ENCODE measurements at regions not wholly inside any gene's neighbourhood (a gene's known extent, or its start where the extent isn't known, plus 50 kb on each side); places are given as distances from the start of the nearest gene placed in this dataset.

GRCh38 chr4:42331040-42331439 lies 66.2 kb upstream of the SHISA3 start:
- Histone ChIP-seq H3K4me2 (ENCODE audit: insufficient read depth, insufficient read length, low read length) (no peak overlapping the region), H2BK120ac (ENCODE audit: low read depth, low read length, poor library complexity, severe bottlenecking) (no peak overlapping the region), H3K9ac (ENCODE audit: extremely low read depth, insufficient read length, low read length) (no peak overlapping the region), H2AFZ (ENCODE audit: low read length) (no peak overlapping the region), H2BK12ac (ENCODE audit: insufficient read length, low read depth, low read length) (no peak overlapping the region), H2BK20ac (ENCODE audit: low read depth, low read length, poor library complexity, severe bottlenecking) (no peak overlapping the region), H3T11ph (ENCODE audit: low read length) (no peak overlapping the region), H3K79me2 (ENCODE audit: insufficient read depth, low read length) (no peaks in the 10 kb centered on the region), H2BK5ac (ENCODE audit: insufficient read length, low read length) (no peak overlapping the region), H3K56ac (ENCODE audit: insufficient read length, low read depth, low read length) (no peak overlapping the region), H3K18ac (ENCODE audit: insufficient read length, low read depth, low read length) (no peak overlapping the region), H3K4me1 (ENCODE audit: insufficient read depth, low read length) (no peaks in the 10 kb centered on the region), H4K8ac (replicated peaks; ENCODE audit: insufficient read length, low read depth, low read length) (no peak overlapping the region), H3K79me1 (ENCODE audit: insufficient read depth, low read depth, low read length, poor library complexity, severe bottlenecking) (no peaks in the 10 kb centered on the region), H3K4ac (ENCODE audit: low read depth, low read length) (no peak overlapping the region), H3K14ac (ENCODE audit: insufficient read depth, low read length) (no peak overlapping the region), H4K5ac (ENCODE audit: insufficient read length, low read depth, low read length) (no peak overlapping the region), H2BK15ac (ENCODE audit: low read depth, low read length) (no peak overlapping the region), H3K23me2 (ENCODE audit: insufficient read length, low read depth, low read length, poor library complexity, severe bottlenecking) (no peaks in the 10 kb centered on the region), H2AK5ac (ENCODE audit: insufficient read length, low read length) (no peak overlapping the region), H3K27me3 (ENCODE audit: insufficient read depth, low read length) (no peaks in the 10 kb centered on the region), H3K23ac (ENCODE audit: insufficient read length, low read depth, low read length) (no peak overlapping the region), H3K27ac (ENCODE audit: insufficient read length, low read depth, low read length) (no peak overlapping the region), H4K20me1 (ENCODE audit: control insufficient read depth, insufficient read depth, insufficient read length) (no peaks in the 10 kb centered on the region), H3K9me3 (ENCODE audit: control insufficient read depth, low read depth, low read length) (no peaks in the 10 kb centered on the region), H4K91ac (ENCODE audit: insufficient read length, low read depth, low read length) (no peak overlapping the region)
- H3K9me3 Mint-ChIP-seq = no peaks in the 10 kb centered on the region
- H3K4me1 Mint-ChIP-seq = peaks cover 21% of the 10 kb centered on the region in 2 experiments
- H3K27ac Mint-ChIP-seq = no peak overlapping the region
- H3K36me3 Mint-ChIP-seq (ENCODE audit: insufficient read depth in 1 of 3, low read depth in 3 of 3) = no peaks in the 10 kb centered on the region
- WGBS (ENCODE audit: extremely low coverage, insufficient read length, low lambda C conversion rate) = no CpG with 5 or more reads among the region's 1 CpG
- no peak for TF ChIP-seq CTCF (conservative IDR thresholded peaks at IDR 0.05)
- peaks cover 3% of the 10 kb centered on the region; the same call in 1 of the 2 replicates for H3K27me3 Mint-ChIP-seq (ENCODE audit: low read depth)
- no peak overlapping the region for H3K4me3 Mint-ChIP-seq
- DNase-seq = no peak

Measured in H9 (cell line).